ENCODE measurements at regions not wholly inside any gene's neighbourhood (a gene's known extent, or its start where the extent isn't known, plus 50 kb on each side); places are given as distances from the start of the nearest gene placed in this dataset.

DNA sequence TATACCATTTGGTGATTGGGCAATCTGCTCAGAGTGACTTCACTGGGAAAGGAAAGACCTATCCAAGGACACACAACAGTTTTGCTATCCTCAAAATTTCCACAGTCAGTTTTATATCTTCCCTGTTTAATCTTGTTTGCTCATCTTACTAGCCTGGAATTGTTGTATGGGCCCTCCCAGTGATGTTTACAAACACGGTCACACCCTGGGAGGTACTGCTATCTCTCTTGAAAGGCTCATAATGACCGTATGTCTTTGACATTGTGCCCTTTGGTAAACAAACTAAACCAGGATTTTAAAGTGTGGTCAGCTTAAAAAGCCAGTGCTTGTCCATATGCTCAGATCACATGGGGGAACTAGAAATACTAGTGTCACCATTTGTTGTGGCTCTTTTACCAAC, 277.0 kb downstream of the CDH2 start:
- TF ChIP-seq, protein P1, sequence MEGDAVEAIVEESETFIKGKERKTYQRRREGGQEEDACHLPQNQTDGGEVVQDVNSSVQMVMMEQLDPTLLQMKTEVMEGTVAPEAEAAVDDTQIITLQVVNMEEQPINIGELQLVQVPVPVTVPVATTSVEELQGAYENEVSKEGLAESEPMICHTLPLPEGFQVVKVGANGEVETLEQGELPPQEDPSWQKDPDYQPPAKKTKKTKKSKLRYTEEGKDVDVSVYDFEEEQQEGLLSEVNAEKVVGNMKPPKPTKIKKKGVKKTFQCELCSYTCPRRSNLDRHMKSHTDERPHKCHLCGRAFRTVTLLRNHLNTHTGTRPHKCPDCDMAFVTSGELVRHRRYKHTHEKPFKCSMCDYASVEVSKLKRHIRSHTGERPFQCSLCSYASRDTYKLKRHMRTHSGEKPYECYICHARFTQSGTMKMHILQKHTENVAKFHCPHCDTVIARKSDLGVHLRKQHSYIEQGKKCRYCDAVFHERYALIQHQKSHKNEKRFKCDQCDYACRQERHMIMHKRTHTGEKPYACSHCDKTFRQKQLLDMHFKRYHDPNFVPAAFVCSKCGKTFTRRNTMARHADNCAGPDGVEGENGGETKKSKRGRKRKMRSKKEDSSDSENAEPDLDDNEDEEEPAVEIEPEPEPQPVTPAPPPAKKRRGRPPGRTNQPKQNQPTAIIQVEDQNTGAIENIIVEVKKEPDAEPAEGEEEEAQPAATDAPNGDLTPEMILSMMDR (IDR thresholded peaks at IDR 0.05; ENCODE audit: control extremely low read depth, extremely low read depth, low read depth, missing control alignments): no peak
- POLR2A ChIA-PET: no interaction called here
- DNase-seq (ENCODE audit: extremely low spot score): no peak
- CTCF ChIA-PET: no interaction called here

DNA sequence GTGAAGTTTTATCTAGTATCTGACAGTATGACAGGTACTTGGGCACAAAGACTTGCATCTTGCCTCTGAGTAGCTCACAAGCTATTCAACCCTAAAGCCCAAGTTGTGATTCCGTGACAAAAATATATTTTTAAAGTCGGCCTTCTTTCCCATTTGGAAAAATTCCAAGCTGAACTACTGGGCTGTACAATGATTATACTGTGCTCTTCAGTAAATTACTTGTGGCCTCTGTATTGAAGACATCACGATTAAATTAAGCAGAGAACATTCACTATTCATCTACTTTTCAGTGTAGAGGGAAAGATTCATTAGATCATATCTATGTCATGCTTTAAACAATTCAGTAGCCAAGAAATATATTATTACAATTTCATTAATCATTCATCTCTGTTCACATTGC, 282.2 kb downstream of the CDH2 start:
- no peak for DNase-seq (ENCODE audit: extremely low spot score)
- POLR2A ChIA-PET: no interaction called here
- TF ChIP-seq, protein P1 (IDR thresholded peaks at IDR 0.05; ENCODE audit: control extremely low read depth, extremely low read depth, low read depth, missing control alignments): no peak
- CTCF ChIA-PET: no interaction called here

DNA sequence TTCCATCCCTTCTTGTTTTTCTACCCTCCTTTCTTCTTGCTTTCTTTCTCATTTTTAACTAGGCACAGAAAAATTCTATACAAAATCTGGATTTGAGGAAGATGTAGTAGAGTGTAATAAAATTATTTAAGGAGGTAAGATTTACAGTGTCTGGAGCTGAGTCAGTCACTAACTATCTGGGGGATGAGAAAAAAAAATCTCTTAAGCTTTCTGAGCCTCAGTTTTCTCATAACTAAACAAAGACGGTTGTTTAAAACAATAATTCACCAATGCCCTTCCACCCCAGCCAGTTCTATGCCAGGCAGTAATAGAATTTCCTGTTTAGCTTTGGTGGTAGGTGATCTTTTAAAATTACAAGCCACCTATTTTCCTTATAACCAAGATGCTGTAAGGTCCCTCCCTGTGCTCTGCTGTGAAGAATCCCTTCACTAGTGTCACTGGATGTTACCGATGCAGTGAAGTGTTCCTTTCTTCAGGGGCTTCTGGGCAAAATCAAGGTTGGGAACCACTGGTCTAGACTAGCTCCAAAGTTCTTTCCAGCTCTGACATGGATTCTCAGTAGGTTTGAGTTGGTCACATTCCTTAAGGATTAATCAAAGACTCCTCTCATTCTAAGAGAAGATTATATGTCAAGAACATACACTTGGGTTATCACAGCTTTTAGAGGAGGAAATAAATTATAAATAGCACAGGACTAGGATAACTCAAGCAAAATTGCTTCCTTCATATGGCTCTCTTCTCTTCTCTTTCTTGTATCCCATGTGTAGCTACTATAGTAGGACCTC, 289.0 kb downstream of the CDH2 start:
- POLR2A ChIA-PET: no interaction called here
- TF ChIP-seq, protein P1 (IDR thresholded peaks at IDR 0.05; ENCODE audit: control extremely low read depth, extremely low read depth, low read depth, missing control alignments): no peak
- DNase-seq (ENCODE audit: extremely low spot score): no peak
- CTCF ChIA-PET: interaction anchor here (1.4 kb wide), 1 partner anchor 10 kb away, joined by 3 read pairs; no protein-coding TSS in a partner anchor

DNA sequence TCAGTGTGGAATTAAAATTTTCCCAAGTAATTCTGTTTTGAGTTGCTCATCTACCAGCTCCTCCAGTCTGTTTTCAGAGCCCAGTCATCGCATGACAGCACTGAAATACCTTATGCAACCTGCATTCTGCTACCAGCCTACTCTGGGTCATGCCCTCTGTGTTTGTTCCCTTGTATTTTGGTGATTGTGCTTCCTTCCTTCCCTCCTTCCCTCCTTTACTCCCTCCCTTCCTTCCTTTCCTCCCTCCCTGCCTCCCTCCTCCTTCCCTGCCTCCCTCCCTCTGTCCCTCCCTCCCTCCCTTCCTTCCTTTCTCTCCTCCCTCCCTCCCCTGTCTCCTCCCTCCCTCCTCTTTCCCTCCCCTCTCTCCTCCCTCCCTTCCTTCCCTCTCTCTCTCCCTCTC, 289.6 kb downstream of the CDH2 start:
- ChIA-PET CTCF (interaction anchor here (1.4 kb wide), 1 partner anchor 10 kb away, joined by 3 read pairs; no protein-coding TSS in a partner anchor), POLR2A (no interaction called here)
- TF ChIP-seq, protein P1 (IDR thresholded peaks at IDR 0.05; ENCODE audit: control extremely low read depth, extremely low read depth, low read depth, missing control alignments): no peak
- no peak for DNase-seq (ENCODE audit: extremely low spot score)

DNA sequence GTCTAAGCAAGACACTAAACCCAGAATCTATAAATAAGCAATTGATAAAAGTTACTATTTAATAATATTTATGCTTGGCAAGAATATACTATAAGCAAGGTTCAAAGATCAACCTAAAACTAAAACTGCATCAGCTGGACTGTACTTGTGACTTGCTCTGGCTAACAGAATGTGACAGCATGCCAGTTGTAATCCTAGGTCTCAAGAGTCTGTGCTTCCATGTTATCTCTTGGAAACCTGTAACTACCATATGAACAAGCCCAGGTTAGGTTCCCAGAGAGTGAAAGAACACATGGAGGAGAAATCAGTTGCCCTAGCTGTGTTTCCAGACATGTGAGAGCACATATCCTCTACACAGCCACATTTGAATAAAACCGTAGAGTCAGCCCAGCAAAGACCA, 297.4 kb downstream of the CDH2 start:
- TF ChIP-seq, protein P1 (IDR thresholded peaks at IDR 0.05; ENCODE audit: control extremely low read depth, extremely low read depth, low read depth, missing control alignments): no peak
- ChIA-PET CTCF (no interaction called here), POLR2A (no interaction called here)
- no peak for DNase-seq (ENCODE audit: extremely low spot score)

DNA sequence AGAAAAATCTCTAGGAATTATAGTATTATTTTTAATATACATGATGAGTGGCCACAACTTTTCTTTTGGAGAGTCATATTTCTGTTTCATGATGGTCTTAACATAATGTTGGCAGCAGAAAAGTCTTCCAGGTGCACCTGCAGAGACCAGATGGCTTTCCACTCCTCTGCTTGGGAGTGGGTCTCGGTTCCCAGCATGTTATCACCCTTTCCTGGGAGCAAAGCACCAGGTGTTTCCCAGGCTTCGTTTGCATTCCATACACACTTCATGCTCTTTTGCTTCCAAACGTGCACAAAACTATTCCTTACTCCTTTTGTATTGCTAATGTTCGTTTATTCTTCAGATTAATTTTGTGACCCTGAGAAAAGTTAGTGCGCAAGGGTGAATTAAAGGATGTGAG, 305.2 kb downstream of the CDH2 start:
- POLR2A ChIA-PET: no interaction called here
- DNase-seq (ENCODE audit: extremely low spot score): no peak
- TF ChIP-seq, protein P1 (IDR thresholded peaks at IDR 0.05; ENCODE audit: control extremely low read depth, extremely low read depth, low read depth, missing control alignments): no peak
- CTCF ChIA-PET: no interaction called here

Data from GM10248 (cell line).